GM23248 (cell line): ENCODE measurements at regions not wholly inside any gene's neighbourhood (a gene's known extent, or its start where the extent isn't known, plus 50 kb on each side); places are given as distances from the start of the nearest gene placed in this dataset.
A peak's percentile ranks its signal among the peaks of the same experiment; 100 is the strongest.

Source experiments
- DNase-seq: peaks from one replicate; pipeline ENCODE4 v3.0.0-alpha.2; 2015
- H2AFZ ChIP-seq: fragments of 200-600 bp; sonication (generic); 2 replicates; pipeline ENCODE4 v1.6.1; 2016; ENCODE audit warnings: antibody characterized with exemption
- H3F3A ChIP-seq: fragments of 200-600 bp; sonication (generic); 2 replicates; pipeline ENCODE4 v1.6.1; 2016; ENCODE audit warnings: mild to moderate bottlenecking, antibody characterized with exemption, mixed run types; ENCODE audit not compliant: insufficient read depth
- H3K27ac ChIP-seq: fragments of 200-600 bp; sonication (generic); 2 replicates; pipeline ENCODE4 v1.5.1; 2016; ENCODE audit warnings: mild to moderate bottlenecking
- H3K27me3 ChIP-seq: fragments of 200-600 bp; sonication (generic); replicated peaks from 2 replicates; pipeline ENCODE4 v1.6.1; 2016; ENCODE audit warnings: mild to moderate bottlenecking; ENCODE audit not compliant: insufficient read depth
- H3K36me3 ChIP-seq: fragments of 200-600 bp; sonication (generic); 2 replicates; pipeline ENCODE4 v1.6.1; 2016; ENCODE audit warnings: low read depth, mild to moderate bottlenecking
- H3K4me1 ChIP-seq: fragments of 200-600 bp; sonication (generic); 2 replicates; pipeline ENCODE4 v1.6.1; 2016; ENCODE audit warnings: mild to moderate bottlenecking; ENCODE audit not compliant: insufficient read depth
- H3K4me2 ChIP-seq: fragments of 200-600 bp; sonication (generic); one replicate; pipeline ENCODE4 v1.6.1; 2016; ENCODE audit warnings: mild to moderate bottlenecking; ENCODE audit not compliant: unreplicated experiment
- H3K4me3 ChIP-seq: fragments of 200-600 bp; sonication (generic); 2 replicates; pipeline ENCODE4 v1.5.1; 2016; ENCODE audit warnings: mild to moderate bottlenecking
- H3K79me2 ChIP-seq: fragments of 200-600 bp; sonication (generic); 2 replicates; pipeline ENCODE4 v1.6.1; 2016; ENCODE audit warnings: mild to moderate bottlenecking; ENCODE audit not compliant: insufficient read depth
- H3K9ac ChIP-seq: fragments of 200-600 bp; sonication (generic); 2 replicates; pipeline ENCODE4 v1.6.1; 2016; ENCODE audit warnings: mild to moderate bottlenecking
- H3K9me2 ChIP-seq: fragments of 200-600 bp; sonication (generic); 2 replicates; pipeline ENCODE4 v1.6.1; 2016; ENCODE audit warnings: mixed run types, mild to moderate bottlenecking, moderate library complexity; ENCODE audit not compliant: insufficient read depth
- H3K9me3 ChIP-seq: fragments of 200-600 bp; sonication (generic); one replicate; pipeline ENCODE4 v1.6.1; 2017; ENCODE audit warnings: low read depth
- H4K20me1 ChIP-seq: fragments of 200-600 bp; sonication (generic); 2 replicates; pipeline ENCODE4 v1.6.0; 2016; ENCODE audit not compliant: insufficient read depth
- EZH2 ChIP-seq: fragments of 200-600 bp; sonication (generic); IDR thresholded peaks from 2 replicates; pipeline ENCODE4 v1.6.1; 2018; ENCODE audit warnings: antibody characterized with exemption, mild to moderate bottlenecking; ENCODE audit not compliant: insufficient read depth, poor library complexity, severe bottlenecking
- EZH2phosphoT487 ChIP-seq: fragments of 200-600 bp; sonication (generic); IDR thresholded peaks from 2 replicates; pipeline ENCODE4 v1.6.1; 2018; ENCODE audit warnings: antibody characterized with exemption, moderate library complexity, mild to moderate bottlenecking, low read depth; ENCODE audit not compliant: insufficient read depth
- WGBS, 2 experiments: methylation state at CpG; one replicate each; pipeline ENCODE4 v1.1.6; 2015 to 2017; ENCODE audit warnings: low lambda C conversion rate in 2 of 2, low coverage in 1 of 2; ENCODE audit errors: missing lambda C conversion rate in 2 of 2; 5-methylcytosine and 5-hydroxymethylcytosine counted together
- in situ Hi-C: fragments of 300-500 bp; cut with MboI; formaldehyde crosslinking; loops from 2 replicates; pipeline ENCODE4 v1.15.0; 2020

- in situ Hi-C loops = no loop called here
- H3K9me2 ChIP-seq = no peaks in the 10 kb centered on the region
- H3K9me3 ChIP-seq = no peaks in the 10 kb centered on the region
- no peaks in the 10 kb centered on the region for H4K20me1 ChIP-seq
- no peaks in the 10 kb centered on the region for H3K79me2 ChIP-seq
- H3K4me2 ChIP-seq = no peak overlapping the region
- WGBS, 2 experiments = 84 to 87% methylated on average over 2 of the region's 2 CpGs
- peaks cover 24% of the 10 kb centered on the region for H3K4me1 ChIP-seq
- no peak for DNase-seq
- no peak overlapping the region for H3K4me3 ChIP-seq
- no peak overlapping the region for H3K27ac ChIP-seq
- H3F3A ChIP-seq = peaks cover 33% of the 10 kb centered on the region
- TF ChIP-seq EZH2 (no peak), EZH2phosphoT487 (no peak)
- H2AFZ ChIP-seq = no peak overlapping the region
- no peak overlapping the region for H3K9ac ChIP-seq
- H3K36me3 ChIP-seq = no peaks in the 10 kb centered on the region
- H3K27me3 ChIP-seq = 0 out of 2 replicates have a peak, but pooled peaks cover 6% of the 10 kb centered on the region
Observed at GRCh38 chr3:101925564-101925963, 76.2 kb downstream of the NFKBIZ start.

GRCh38 chr3:101926594-101927105 lies 77.3 kb downstream of the NFKBIZ start:
- Histone ChIP-seq H3K4me2 (peak overlapping the region; percentile 19), H3K9me3 (no peaks in the 10 kb centered on the region), H3K9me2 (no peaks in the 10 kb centered on the region), H3K27me3 (0 out of 2 replicates have a peak, but pooled peaks cover 5% of the 10 kb centered on the region), H3K4me1 (peaks cover 24% of the 10 kb centered on the region), H2AFZ (no peak overlapping the region), H3F3A (peaks cover 33% of the 10 kb centered on the region), H3K9ac (no peak overlapping the region), H3K27ac (no peak overlapping the region), H4K20me1 (no peaks in the 10 kb centered on the region), H3K79me2 (no peaks in the 10 kb centered on the region), H3K36me3 (no peaks in the 10 kb centered on the region), H3K4me3 (no peak overlapping the region)
- peak; percentile 60 for DNase-seq
- TF ChIP-seq EZH2phosphoT487 (peak; percentile 99), EZH2 (no peak)
- 51 to 55% methylated on average over 7 of the region's 7 CpGs for WGBS, 2 experiments
- in situ Hi-C loops = no loop called here

DNA sequence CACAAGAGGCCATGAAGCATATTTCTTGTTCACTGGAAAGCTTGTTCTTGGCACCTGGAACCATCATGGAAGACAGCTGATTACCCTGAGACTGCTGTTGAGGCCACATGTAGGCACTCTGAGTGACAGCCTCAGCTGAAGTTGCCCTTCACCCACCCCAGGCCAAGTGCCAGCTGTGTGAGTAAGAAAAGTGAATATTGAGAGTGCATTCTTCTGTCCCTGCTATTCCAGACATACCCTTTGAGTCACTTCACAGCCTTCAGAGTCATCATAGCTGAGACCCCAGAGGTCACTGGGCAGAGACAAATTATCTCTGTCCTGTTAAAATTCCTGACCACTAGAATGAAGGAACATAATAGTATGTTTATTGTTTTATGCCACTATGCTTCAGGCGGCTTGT lies 79.6 kb downstream of the NFKBIZ start:
- H3K9me2 ChIP-seq = no peaks in the 10 kb centered on the region
- TF ChIP-seq EZH2 (no peak), EZH2phosphoT487 (no peak)

GRCh38 chr3:101931081-101931480 lies 81.8 kb downstream of the NFKBIZ start:
- H2AFZ ChIP-seq = no peak overlapping the region
- H3K4me1 ChIP-seq = peaks cover 27% of the 10 kb centered on the region
- H3K9me3 ChIP-seq = no peaks in the 10 kb centered on the region
- H3F3A ChIP-seq = peaks cover 29% of the 10 kb centered on the region
- 100% methylated on average over 1 of the region's 1 CpG for WGBS, 2 experiments
- no peak overlapping the region for H3K4me3 ChIP-seq
- no peak overlapping the region for H3K9ac ChIP-seq
- TF ChIP-seq EZH2phosphoT487 = no peak
- no peak for TF ChIP-seq EZH2
- no peak overlapping the region for H3K27ac ChIP-seq
- H4K20me1 ChIP-seq = no peaks in the 10 kb centered on the region
- H3K9me2 ChIP-seq = no peaks in the 10 kb centered on the region
- in situ Hi-C loops = no loop called here
- no peaks in the 10 kb centered on the region for H3K36me3 ChIP-seq
- no peak overlapping the region for H3K4me2 ChIP-seq
- no peak for DNase-seq
- H3K27me3 ChIP-seq = no peaks in the 10 kb centered on the region
- H3K79me2 ChIP-seq = no peaks in the 10 kb centered on the region

More for the DNA sequence above, 79.6 kb downstream of the NFKBIZ start:
- 24 to 38% methylated on average over 1 of the region's 1 CpG for WGBS, 2 experiments
- Histone ChIP-seq H3K36me3 (no peaks in the 10 kb centered on the region), H4K20me1 (no peaks in the 10 kb centered on the region), H3K4me3 (no peak overlapping the region), H3K4me1 (peaks cover 24% of the 10 kb centered on the region), H3K9me3 (no peaks in the 10 kb centered on the region), H3K79me2 (no peaks in the 10 kb centered on the region), H2AFZ (no peak overlapping the region), H3K4me2 (no peak overlapping the region), H3K27me3 (no peaks in the 10 kb centered on the region), H3F3A (peaks cover 33% of the 10 kb centered on the region), H3K9ac (no peak overlapping the region), H3K27ac (no peak overlapping the region)
- in situ Hi-C loops = no loop called here
- DNase-seq = peak; percentile 75
